ENCODE measurements at regions not wholly inside any gene's neighbourhood (a gene's known extent, or its start where the extent isn't known, plus 50 kb on each side); places are given as distances from the start of the nearest gene placed in this dataset.

GRCh38 chr2:74745766-74746165 lies 88.2 kb upstream of the HK2 start:
- Histone ChIP-seq H3K27ac (no peak overlapping the region), H3K27me3 (no peaks in the 10 kb centered on the region), H3K4me3 (no peak overlapping the region), H3K9me3 (no peaks in the 10 kb centered on the region), H3K4me1 (peaks cover 0 to 11% (median 7%) of the 10 kb centered on the region in 4 donors), H3K36me3 (no peaks in the 10 kb centered on the region)
- intact Hi-C loops (cut with DNase I; ENCODE audit: low total_unique reads) = no loop called here
- TF ChIP-seq CTCF (IDR thresholded peaks at IDR 0.05) = no peak
- TF ChIP-seq EP300 (IDR thresholded peaks at IDR 0.05) = no peak
- TF ChIP-seq POLR2A (IDR thresholded peaks at IDR 0.05) = no peak
- no peak for TF ChIP-seq POLR2AphosphoS5 (IDR thresholded peaks at IDR 0.05)
- 56 to 67% (median 61%) methylated on average over 7 to 8 of the region's 8 CpGs for WGBS, 5 donors
- peak in 1 of 2 donors; percentile 42 for DNase-seq

DNA sequence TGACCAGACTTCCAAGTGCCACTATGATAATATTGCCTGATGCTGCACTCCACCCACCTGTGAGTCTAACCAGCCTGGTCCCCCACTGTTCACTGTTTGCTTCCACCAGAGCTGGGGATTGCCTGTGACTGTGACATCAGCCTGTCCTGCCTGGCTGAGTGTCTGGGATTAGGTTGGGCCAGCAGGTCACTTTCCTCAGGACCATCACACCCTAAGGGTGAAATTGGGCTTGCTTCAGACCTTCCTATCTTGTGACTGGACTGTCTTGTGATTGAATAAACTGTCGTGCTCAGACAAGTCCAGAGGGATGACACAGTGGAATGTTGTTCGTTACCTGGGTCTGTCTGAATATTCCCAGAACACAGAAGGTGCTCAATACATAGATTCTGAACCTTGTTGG lies 87.4 kb upstream of the HK2 start:
- WGBS, 5 donors = 68 to 100% (median 90%) methylated on average over 2 of the region's 2 CpGs
- intact Hi-C loops (cut with DNase I; ENCODE audit: low total_unique reads) = no loop called here

GRCh38 chr2:74747411-74748080 lies 86.4 kb upstream of the HK2 start:
- Histone ChIP-seq H3K4me1 (no peaks in the 10 kb centered on the region), H3K36me3 (no peaks in the 10 kb centered on the region), H3K9me3 (no peaks in the 10 kb centered on the region), H3K27me3 (no peaks in the 10 kb centered on the region), H3K27ac (no peak overlapping the region), H3K4me3 (no peak overlapping the region)
- TF ChIP-seq POLR2A (IDR thresholded peaks at IDR 0.05) (no peak), POLR2AphosphoS5 (IDR thresholded peaks at IDR 0.05) (no peak), EP300 (IDR thresholded peaks at IDR 0.05) (no peak), CTCF (IDR thresholded peaks at IDR 0.05) (no peak)
- no peak for DNase-seq
- WGBS, 5 donors = 78 to 84% (median 80%) methylated on average over 7 of the region's 7 CpGs
- intact Hi-C loops (cut with DNase I; ENCODE audit: low total_unique reads) = no loop called here

More for the DNA sequence above, 87.4 kb upstream of the HK2 start:
- no peaks in the 10 kb centered on the region for H3K9me3 ChIP-seq
- no peak for TF ChIP-seq POLR2A (IDR thresholded peaks at IDR 0.05)
- no peak for TF ChIP-seq CTCF (IDR thresholded peaks at IDR 0.05)
- no peak for TF ChIP-seq EP300 (IDR thresholded peaks at IDR 0.05)
- TF ChIP-seq POLR2AphosphoS5 (IDR thresholded peaks at IDR 0.05) = no peak
- DNase-seq = no peak
- H3K36me3 ChIP-seq = no peaks in the 10 kb centered on the region
- no peaks in the 10 kb centered on the region for H3K27me3 ChIP-seq
- H3K4me1 ChIP-seq = peaks cover 0 to 4% (median 1%) of the 10 kb centered on the region in 4 donors
- H3K4me3 ChIP-seq = no peak overlapping the region
- H3K27ac ChIP-seq = no peak overlapping the region

GRCh38 chr2:74748665-74749064 lies 85.3 kb upstream of the HK2 start:
- Histone ChIP-seq H3K4me3 (no peak overlapping the region), H3K27ac (no peak overlapping the region), H3K27me3 (no peaks in the 10 kb centered on the region), H3K36me3 (no peaks in the 10 kb centered on the region), H3K4me1 (no peaks in the 10 kb centered on the region), H3K9me3 (no peaks in the 10 kb centered on the region)
- no peak for TF ChIP-seq EP300 (IDR thresholded peaks at IDR 0.05)
- no peak for TF ChIP-seq POLR2AphosphoS5 (IDR thresholded peaks at IDR 0.05)
- no peak for TF ChIP-seq CTCF (IDR thresholded peaks at IDR 0.05)
- no peak for TF ChIP-seq POLR2A (IDR thresholded peaks at IDR 0.05)
- 82 to 92% (median 85%) methylated on average over 3 of the region's 3 CpGs for WGBS, 5 donors
- DNase-seq = no peak
- intact Hi-C loops (cut with DNase I; ENCODE audit: low total_unique reads) = no loop called here

Data from stomach (tissue), 8 donors.